ENCODE measurements at regions not wholly inside any gene's neighbourhood (a gene's known extent, or its start where the extent isn't known, plus 50 kb on each side); places are given as distances from the start of the nearest gene placed in this dataset.
A peak's percentile ranks its signal among the peaks of the same experiment; 100 is the strongest.
"Not testable (repeated sequence)": the region's sequence is repeated elsewhere in the genome, so short reads cannot be mapped to it uniquely, and the experiment has no call there.

GRCh38 chr21:39000496-39000895, 182.8 kb downstream of the PSMG1 start:
- DNase-seq (ENCODE audit: low spot score), result no peak

GRCh38 chr21:38999161-38999560, 184.1 kb downstream of the PSMG1 start:
- no peak for DNase-seq (ENCODE audit: low spot score)

GRCh38 chr21:38998281-38998680, 185.0 kb downstream of the PSMG1 start:
- not testable (repeated sequence) for DNase-seq (ENCODE audit: low spot score)

- DNase-seq (ENCODE audit: low spot score), result not testable (repeated sequence)
These were observed 185.4 kb downstream of the PSMG1 start for GRCh38 chr21:38997843-38998175.

- no peak for DNase-seq (ENCODE audit: low spot score)
These were observed 186.0 kb downstream of the PSMG1 start for GRCh38 chr21:38997051-38997842.

GRCh38 chr21:38996355-38996754, 186.9 kb downstream of the PSMG1 start:
- DNase-seq (ENCODE audit: low spot score), result no peak

GRCh38 chr21:38995731-38996130, 187.5 kb downstream of the PSMG1 start:
- DNase-seq (ENCODE audit: low spot score), result no peak

- DNase-seq (ENCODE audit: low spot score), result no peak
These were observed 188.1 kb downstream of the PSMG1 start for GRCh38 chr21:38995071-38995669.

- no peak for DNase-seq (ENCODE audit: low spot score)
These were observed 188.3 kb downstream of the ETS2 start for GRCh38 chr21:38994042-38994441.

GRCh38 chr21:38993561-38993960, 187.8 kb downstream of the ETS2 start:
- DNase-seq (ENCODE audit: low spot score), result peak; percentile 88

GRCh38 chr21:38992737-38993136, 187.0 kb downstream of the ETS2 start:
- DNase-seq (ENCODE audit: low spot score), result no peak

GRCh38 chr21:38990424-38990794, 184.7 kb downstream of the ETS2 start:
- DNase-seq (ENCODE audit: low spot score), result no peak

- peak; percentile 47 for DNase-seq (ENCODE audit: low spot score)
These were observed 184.2 kb downstream of the ETS2 start for GRCh38 chr21:38989745-38990423.

GRCh38 chr21:38989379-38989744, 183.6 kb downstream of the ETS2 start:
- no peak for DNase-seq (ENCODE audit: low spot score)

GRCh38 chr21:38988509-38989378, 183.0 kb downstream of the ETS2 start:
- no peak for DNase-seq (ENCODE audit: low spot score)

GRCh38 chr21:38987633-38988508, 182.1 kb downstream of the ETS2 start:
- no peak for DNase-seq (ENCODE audit: low spot score)

GRCh38 chr21:38986806-38987632, 181.3 kb downstream of the ETS2 start:
- no peak for DNase-seq (ENCODE audit: low spot score)

GRCh38 chr21:38986406-38986805, 180.7 kb downstream of the ETS2 start:
- no peak for DNase-seq (ENCODE audit: low spot score)

GRCh38 chr21:38985568-38986378, 180.0 kb downstream of the ETS2 start:
- peak; percentile 95 for DNase-seq (ENCODE audit: low spot score)

Data from GM03348 (cell line).